ENCODE measurements at regions not wholly inside any gene's neighbourhood (a gene's known extent, or its start where the extent isn't known, plus 50 kb on each side); places are given as distances from the start of the nearest gene placed in this dataset.
"Not testable (repeated sequence)": the region's sequence is repeated elsewhere in the genome, so short reads cannot be mapped to it uniquely, and the experiment has no call there.

DNA sequence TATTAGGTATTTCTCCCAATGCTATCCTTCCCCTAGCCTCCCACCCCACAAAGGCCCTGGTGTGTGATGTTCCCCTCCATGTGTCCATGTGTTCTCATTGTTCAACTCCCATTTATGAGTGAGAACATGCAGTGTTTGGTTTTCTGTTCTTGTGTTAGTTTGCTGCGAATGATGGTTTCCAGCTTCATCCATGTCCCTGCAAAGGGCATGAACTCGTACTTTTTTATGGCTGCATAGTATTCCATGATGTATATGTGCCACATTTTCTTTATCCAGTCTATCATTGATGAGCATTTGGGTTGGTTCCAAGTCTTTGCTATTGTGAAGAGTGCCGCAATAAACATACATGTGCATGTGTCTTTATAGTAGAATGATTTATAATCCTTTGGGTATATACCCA, 309.9 kb downstream of the PHF14 start:
- CTCF ChIA-PET, POLR2A ChIA-PET: not testable (repeated sequence)

DNA sequence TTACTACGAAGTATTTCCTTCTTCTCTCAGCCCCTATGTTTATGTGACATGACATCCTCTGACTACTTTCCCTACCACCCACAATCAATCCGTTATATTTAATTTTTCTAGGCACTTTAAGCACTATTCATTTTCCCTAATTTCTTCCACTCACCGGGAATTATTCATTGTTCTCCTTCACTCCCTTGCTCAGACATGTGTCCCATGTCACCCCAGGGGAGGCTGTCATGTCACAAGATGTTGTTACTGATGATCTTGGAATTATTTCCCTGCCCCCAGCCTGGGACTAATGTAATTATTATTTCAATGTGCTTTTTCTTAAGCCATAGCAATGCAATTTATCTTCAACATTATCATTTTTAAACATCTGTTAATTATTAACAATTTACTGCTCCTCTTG, 317.2 kb downstream of the PHF14 start:
- POLR2A ChIA-PET: no interaction called here
- CTCF ChIA-PET: no interaction called here

DNA sequence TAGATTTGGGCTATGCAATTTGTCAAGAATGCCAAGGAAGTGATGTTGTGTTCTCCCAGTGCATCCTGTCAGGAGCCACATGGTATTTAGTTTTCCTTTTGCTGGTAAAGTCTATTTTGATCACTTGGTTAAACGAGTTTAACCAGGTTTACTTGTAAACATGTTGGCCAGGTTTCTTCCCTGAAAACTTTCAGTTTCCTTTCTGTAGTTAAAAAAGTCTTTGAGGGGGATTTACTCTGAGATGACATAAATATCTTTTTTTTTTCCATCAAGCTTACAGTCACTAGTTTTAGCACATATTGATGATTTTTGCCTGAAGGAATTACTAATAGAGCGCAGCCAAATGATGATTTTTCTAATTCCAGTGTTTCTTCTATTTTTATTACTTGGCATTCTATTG, 320.5 kb downstream of the PHF14 start:
- ChIA-PET CTCF (no interaction called here), POLR2A (no interaction called here)

DNA sequence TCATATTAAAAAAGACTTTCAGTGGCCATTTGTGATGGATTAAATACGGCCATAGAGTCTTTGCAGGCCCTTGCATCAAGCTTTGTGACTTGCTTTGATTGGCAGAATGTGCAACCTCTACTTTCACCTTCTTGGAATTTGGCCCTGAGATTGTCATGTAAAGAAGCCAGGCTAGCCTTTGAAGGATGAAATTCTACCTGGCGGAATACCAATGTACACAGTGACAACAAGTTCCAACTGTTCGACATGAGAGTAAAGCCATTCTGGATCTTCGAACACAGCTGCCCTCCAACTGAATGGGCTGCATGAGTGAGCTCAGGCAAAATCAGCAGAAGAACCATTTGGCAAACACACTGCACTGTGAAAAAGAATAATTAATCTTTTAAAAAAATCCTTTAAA, 321.3 kb downstream of the PHF14 start:
- POLR2A ChIA-PET: no interaction called here
- CTCF ChIA-PET: no interaction called here

DNA sequence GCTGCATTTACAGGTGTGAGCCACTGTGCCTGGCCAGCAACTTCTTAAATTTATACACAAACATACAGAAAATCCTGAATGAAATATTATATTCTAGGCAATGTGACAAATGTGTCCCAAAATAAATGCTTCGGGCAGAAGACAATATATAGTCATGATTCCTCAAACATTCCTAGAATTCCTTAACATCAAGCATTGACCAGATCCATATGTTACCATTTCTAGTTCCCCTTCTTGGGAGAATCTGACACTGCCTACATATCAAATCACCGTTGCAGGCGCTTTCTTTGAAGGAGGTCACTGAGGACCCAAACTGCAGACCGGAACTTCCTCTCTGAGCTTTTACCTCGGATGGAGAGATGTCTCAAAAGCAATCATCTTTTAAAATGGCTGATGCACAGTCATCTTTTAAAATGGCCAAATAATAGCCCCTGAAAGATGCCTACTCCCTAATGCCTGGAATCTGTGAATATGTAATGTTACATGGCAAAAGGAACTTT, 323.5 kb downstream of the PHF14 start:
- POLR2A ChIA-PET: no interaction called here

DNA sequence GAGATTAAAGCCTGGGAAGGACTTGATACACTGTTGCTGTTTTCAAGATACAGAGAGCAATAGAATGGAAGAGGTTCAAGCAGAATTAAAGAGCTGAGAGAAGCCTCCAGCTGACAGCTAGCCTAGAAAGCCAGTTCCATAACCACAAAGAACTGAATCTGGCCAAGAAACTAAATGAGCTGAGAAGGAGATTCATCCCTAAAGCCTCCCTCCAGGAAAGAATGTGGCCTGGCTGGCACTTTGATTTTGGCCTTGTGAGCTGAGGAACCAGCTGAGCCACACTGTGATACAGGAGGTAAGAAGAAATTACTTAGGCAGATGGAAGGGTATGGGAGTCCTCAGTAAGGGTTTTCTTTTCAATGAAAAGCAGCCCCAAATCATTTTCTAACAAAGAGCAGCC, 324.1 kb downstream of the PHF14 start:
- POLR2A ChIA-PET: no interaction called here
- CTCF ChIA-PET: no interaction called here

More for the DNA sequence above, 323.5 kb downstream of the PHF14 start:
- CTCF ChIA-PET: no interaction called here

DNA sequence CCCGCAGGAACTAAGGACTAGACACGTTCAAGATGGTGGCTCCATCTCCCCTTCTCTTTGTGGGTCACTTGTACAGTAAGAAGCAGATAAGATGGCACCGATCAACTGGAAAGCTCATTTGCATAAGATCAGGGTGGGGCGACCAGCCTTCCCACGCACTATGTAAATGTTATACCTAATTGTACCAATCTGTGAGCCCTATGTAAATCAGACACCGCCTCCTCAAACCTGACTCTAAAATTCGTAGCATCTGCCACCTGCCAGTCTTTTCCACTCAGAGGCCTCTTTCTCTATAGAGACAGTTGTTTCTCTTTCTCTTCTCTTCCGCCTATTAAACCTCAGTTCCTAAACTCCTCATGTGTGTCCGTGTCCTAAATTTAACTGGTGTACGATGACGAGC, 324.5 kb downstream of the PHF14 start:
- POLR2A ChIA-PET: no interaction called here
- CTCF ChIA-PET: no interaction called here

DNA sequence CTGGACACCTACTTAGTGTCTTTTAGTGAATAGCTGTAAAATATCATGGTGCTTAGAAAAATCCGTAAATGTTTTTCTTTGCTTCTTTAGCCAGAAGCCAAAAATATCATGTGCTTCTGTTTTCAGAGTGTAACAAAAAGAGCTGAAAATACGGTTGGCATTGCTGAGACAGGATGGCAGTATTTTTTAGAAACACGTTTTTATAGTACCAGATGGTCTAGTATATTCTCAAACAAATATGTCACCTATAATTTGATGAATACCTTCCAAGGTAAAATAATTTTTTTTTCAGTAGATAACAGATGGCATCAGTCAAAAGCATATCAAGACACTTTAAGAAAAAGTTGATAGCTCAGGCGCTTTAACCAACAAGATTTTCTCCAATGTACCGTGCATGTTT, 326.6 kb downstream of the PHF14 start:
- CTCF ChIA-PET: no interaction called here
- POLR2A ChIA-PET: no interaction called here

DNA sequence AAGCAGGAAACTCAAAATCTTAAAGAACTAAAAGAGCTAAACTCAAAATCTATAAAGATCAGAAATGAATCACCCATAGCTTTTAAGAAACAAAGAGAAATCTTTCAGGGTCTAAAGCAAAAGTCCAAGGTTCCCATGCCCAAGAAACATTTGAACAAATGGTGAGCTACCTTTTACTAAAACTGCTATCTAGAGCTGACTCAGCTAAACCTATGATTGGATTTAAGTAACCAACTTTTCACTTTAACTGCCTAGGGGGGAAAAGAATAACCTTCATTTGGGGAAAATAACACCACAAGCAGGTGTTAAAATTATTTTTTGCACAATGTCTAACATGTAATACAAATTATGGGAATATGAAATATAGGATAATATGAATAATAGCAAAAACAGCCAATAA, 328.4 kb downstream of the PHF14 start:
- ChIA-PET CTCF (interaction anchor here (1.3 kb wide), 1 partner anchor 65 kb away, joined by 3 read pairs; no protein-coding TSS in a partner anchor), POLR2A (no interaction called here)

DNA sequence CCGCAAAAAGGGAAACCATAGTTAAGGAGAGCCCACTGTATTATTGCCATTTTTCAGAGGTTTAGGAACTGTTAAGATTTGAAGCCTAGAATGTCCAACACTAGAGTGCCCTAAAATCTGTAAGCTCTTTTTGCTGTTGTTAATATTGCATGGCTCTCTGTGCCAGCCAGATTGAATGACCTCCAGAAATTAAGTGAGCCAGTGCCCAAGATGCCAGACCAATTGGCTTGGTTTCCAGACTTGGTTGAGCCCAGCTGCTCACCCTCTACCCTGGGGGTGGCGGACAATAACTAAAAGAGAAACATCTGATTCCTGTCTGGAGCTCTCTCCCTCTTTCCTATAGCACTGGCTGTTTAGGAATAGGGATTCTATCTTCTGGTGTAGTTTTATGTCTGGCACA, 340.1 kb downstream of the PHF14 start:
- CTCF ChIA-PET: no interaction called here
- POLR2A ChIA-PET: no interaction called here

DNA sequence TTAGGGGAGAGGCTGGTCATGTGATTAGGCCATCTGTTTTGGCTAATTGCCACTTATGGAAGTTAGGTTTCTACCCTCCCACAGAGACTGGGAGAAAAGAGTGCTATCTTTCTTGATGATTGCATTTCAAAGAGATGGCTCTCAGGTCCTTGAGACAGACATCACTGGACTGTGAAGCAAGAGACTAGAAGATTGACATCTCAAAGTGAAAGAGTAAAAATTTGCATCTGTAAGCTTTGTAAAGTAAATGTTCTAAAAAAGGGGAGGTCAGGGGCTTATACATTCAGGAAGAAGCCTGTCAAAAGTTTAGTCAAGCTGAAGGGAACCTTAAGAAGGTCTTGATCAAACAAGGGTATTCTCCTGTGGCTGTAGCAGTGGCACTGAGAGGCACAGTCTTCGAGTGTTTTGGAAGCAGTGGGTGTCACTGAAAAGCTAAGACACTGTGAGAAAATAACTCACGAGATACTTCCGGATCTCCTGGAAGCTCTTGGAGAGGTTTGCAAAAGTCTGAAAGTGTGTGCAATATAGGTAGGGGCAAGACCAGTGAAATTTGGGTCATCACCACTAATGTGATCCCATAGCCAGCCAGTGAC, 342.1 kb downstream of the PHF14 start:
- ChIA-PET POLR2A (no interaction called here), CTCF (no interaction called here)

DNA sequence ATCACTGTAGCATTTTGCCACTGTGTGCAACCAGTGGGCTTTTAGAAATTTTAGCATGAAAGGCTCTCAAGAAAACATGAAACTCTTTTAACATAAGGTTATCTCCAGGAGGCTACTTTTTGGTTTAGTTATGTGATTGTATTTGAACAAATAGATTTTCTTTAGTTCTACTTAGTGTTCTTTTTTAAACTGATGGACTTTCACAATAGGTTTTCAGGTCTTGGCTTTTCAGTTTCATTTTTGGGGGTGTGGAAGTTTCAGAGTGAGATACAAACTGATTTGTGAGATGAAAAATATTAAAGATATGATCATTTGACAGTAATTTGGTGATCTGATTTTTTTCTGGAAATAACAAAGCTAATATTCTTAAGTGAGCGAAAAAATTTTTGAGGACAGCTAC, 344.1 kb downstream of the PHF14 start:
- CTCF ChIA-PET: no interaction called here
- POLR2A ChIA-PET: no interaction called here

DNA sequence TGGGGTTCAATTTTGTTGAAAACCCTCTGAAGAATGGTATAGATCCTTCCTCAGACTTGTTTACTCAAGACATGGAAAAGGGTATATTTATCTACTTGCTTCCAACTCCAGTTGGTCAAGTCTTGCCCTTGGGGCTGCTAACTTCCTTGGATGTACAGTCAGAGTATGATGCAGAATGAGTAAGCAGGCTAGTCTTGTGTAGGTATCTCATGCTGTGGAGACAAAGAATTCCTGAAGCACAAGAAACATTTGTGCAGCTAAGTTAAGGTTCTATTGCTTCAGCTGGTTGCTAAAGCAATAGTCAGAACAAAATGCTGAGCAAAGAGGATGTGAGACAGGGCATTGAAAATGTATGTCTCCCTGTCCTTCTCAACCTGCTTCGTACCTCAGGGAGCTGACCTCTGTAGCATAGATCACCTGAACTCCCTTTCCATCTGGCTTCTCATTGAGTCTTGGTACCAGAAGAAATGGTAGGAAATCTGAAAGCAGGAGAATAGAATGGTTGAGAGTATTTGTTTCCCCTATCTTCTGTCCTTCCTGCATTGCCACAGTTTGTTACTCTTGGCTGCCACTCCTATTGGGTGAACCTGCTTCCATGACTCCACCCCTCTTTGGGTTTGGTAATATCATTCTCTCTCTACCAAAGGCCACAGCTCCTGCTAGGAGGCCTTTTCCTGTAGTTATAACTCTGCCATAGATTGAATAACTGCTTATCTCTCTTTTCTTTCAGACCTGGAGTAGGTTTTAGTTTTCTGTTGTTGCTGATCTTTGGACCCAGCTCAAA, 346.0 kb downstream of the PHF14 start:
- POLR2A ChIA-PET: no interaction called here
- CTCF ChIA-PET: no interaction called here

All from activated CD8-positive, alpha-beta memory T cell treated with anti-CD3 and anti-CD28 coated beads for 36 hours (primary cell).